Loucy (cell line): ENCODE measurements at regions not wholly inside any gene's neighbourhood (a gene's known extent, or its start where the extent isn't known, plus 50 kb on each side); places are given as distances from the start of the nearest gene placed in this dataset.
"Not testable (repeated sequence)": the region's sequence is repeated elsewhere in the genome, so short reads cannot be mapped to it uniquely, and the experiment has no call there.

Experiments
- CTCF ChIP-seq: fragments of 200-600 bp; sonication (generic); conservative IDR thresholded peaks from 2 replicates; pipeline ENCODE4 v1.5.1; 2014; ENCODE audit warnings: mild to moderate bottlenecking, antibody characterized with exemption, low read length
- EZH2phosphoT487 ChIP-seq: fragments of 200-600 bp; IDR thresholded peaks from 2 replicates; pipeline ENCODE4 v1.6.1; 2018; ENCODE audit warnings: antibody characterized with exemption, mild to moderate bottlenecking, moderate library complexity, borderline replicate concordance

GRCh38 chr16:18204786-18205185, 131.8 kb downstream of the NPIPA8 start:
- TF ChIP-seq EZH2phosphoT487, CTCF: not testable (repeated sequence)
